H1 (cell line): ENCODE measurements at regions not wholly inside any gene's neighbourhood (a gene's known extent, or its start where the extent isn't known, plus 50 kb on each side); places are given as distances from the start of the nearest gene placed in this dataset.

ENCODE experiments used
- NANOG ChIP-seq: IDR thresholded peaks from 2 replicates; pipeline ENCODE4 v1.6.1; 2011; ENCODE audit warnings: low read length, low read depth, mild to moderate bottlenecking, inconsistent platforms; ENCODE audit not compliant: insufficient read depth, poor library complexity, severe bottlenecking

DNA sequence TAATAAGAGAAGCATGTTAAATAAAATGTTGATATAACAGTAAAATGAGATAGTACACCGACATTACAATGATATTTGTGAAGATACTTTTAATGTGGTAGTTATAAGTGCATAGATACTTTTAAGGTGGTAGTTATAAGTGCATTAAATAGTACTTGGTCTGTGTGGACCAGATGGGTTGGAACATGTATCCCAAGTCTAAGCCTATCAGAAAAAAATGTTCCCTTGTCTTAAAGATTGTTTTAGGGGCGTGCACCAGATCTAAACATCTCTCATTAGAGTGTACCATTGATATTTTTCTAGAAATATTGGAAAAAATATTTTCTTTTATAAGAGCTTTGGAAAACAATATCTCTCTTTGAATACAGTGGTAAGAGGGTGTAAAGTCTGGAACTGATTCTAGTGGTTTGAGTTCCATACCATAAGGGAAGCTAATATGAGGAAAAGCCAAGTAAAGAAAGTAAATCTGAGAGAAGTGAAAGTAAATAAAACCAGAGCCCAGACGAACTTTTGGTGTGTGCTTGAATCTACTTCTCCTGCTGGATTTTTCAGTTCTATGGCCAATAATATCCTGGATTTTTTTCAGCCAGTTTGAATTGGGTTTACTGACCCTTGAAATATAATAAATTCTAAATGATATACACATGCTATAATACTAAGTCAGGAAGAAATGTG is 175.3 kb downstream of the MBL2 start (continued):
- no peak for TF ChIP-seq NANOG
